ENCODE measurements at regions not wholly inside any gene's neighbourhood (a gene's known extent, or its start where the extent isn't known, plus 50 kb on each side); places are given as distances from the start of the nearest gene placed in this dataset.

DNA sequence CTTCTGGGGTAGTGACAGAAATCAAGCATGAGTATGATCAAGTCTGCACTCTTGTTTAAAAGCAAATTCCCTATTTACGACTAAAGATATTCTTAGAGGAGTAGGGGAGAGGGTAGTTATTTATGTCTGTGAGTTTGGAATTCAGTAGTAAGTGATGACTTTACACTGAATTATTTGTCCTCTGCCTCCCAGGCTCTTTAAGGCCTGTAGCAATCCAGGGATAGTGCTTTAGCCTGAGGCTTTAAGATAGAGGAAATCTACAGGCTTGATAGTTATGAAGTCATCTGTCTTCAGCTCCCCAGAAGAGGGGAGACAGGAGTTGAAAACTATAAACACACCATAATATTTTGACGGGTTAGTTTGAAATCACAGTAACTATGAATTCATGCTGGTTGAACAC lies 664.5 kb downstream of the EPM2A start:
- Histone ChIP-seq H3K36me3 (ENCODE audit: control insufficient read depth, low read length) (no peaks in the 10 kb centered on the region), H3K27me3 (ENCODE audit: control insufficient read depth, low read length) (no peaks in the 10 kb centered on the region), H3K4me3 (ENCODE audit: low read length) (no peak overlapping the region), H3K9me3 (ENCODE audit: control insufficient read depth, insufficient read depth, low read length) (no peaks in the 10 kb centered on the region), H3K4me2 (ENCODE audit: low read length) (no peak overlapping the region), H3F3A (ENCODE audit: control insufficient read depth, insufficient read depth) (no peaks in the 10 kb centered on the region), H3K9me2 (replicated peaks; ENCODE audit: control insufficient read depth, low read length) (no peaks in the 10 kb centered on the region), H3K4me1 (ENCODE audit: control insufficient read depth, low read length) (no peaks in the 10 kb centered on the region), H4K20me1 (ENCODE audit: control insufficient read depth, insufficient read depth, low read depth, low read length) (no peaks in the 10 kb centered on the region), H3K79me2 (ENCODE audit: control insufficient read depth, low read length) (no peaks in the 10 kb centered on the region), H3K27ac (ENCODE audit: low read depth, low read length) (no peak overlapping the region)
- no peak for TF ChIP-seq EZH2phosphoT487 (IDR thresholded peaks at IDR 0.05; ENCODE audit: borderline replicate concordance, low read length)
- TF ChIP-seq, protein P1, sequence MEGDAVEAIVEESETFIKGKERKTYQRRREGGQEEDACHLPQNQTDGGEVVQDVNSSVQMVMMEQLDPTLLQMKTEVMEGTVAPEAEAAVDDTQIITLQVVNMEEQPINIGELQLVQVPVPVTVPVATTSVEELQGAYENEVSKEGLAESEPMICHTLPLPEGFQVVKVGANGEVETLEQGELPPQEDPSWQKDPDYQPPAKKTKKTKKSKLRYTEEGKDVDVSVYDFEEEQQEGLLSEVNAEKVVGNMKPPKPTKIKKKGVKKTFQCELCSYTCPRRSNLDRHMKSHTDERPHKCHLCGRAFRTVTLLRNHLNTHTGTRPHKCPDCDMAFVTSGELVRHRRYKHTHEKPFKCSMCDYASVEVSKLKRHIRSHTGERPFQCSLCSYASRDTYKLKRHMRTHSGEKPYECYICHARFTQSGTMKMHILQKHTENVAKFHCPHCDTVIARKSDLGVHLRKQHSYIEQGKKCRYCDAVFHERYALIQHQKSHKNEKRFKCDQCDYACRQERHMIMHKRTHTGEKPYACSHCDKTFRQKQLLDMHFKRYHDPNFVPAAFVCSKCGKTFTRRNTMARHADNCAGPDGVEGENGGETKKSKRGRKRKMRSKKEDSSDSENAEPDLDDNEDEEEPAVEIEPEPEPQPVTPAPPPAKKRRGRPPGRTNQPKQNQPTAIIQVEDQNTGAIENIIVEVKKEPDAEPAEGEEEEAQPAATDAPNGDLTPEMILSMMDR (IDR thresholded peaks at IDR 0.05; ENCODE audit: low read depth, low read length, poor library complexity, severe bottlenecking), result no peak

DNA sequence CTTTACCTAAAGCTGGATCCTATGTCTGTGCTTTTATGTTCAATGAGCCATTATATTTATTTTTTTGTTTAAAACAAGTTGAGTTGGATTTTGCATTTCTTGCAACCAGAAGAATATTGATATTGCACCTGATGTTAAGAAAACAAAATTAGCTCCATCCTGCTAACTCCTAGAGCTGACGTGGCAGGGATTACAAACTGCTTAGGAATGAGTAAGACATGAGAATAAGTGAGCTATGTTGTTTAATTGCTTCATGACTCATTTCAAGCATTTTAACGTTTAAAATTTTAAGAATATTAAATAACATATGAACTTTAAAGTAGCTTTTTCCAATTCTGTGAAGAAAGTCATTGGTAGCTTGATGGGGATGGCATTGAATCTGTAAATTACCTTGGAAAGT lies 663.5 kb downstream of the EPM2A start:
- H3K9me3 ChIP-seq (ENCODE audit: control insufficient read depth, insufficient read depth, low read length), result no peaks in the 10 kb centered on the region
- no peaks in the 10 kb centered on the region for H4K20me1 ChIP-seq (ENCODE audit: control insufficient read depth, insufficient read depth, low read depth, low read length)
- H3K27ac ChIP-seq (ENCODE audit: low read depth, low read length), result no peak overlapping the region
- no peaks in the 10 kb centered on the region for H3K79me2 ChIP-seq (ENCODE audit: control insufficient read depth, low read length)
- H3K4me3 ChIP-seq (ENCODE audit: low read length), result no peak overlapping the region
- H3K4me1 ChIP-seq (ENCODE audit: control insufficient read depth, low read length), result no peaks in the 10 kb centered on the region
- H3F3A ChIP-seq (ENCODE audit: control insufficient read depth, insufficient read depth), result no peaks in the 10 kb centered on the region
- no peaks in the 10 kb centered on the region for H3K9me2 ChIP-seq (replicated peaks; ENCODE audit: control insufficient read depth, low read length)
- H3K4me2 ChIP-seq (ENCODE audit: low read length), result no peak overlapping the region
- no peak for TF ChIP-seq EZH2phosphoT487 (IDR thresholded peaks at IDR 0.05; ENCODE audit: borderline replicate concordance, low read length)
- TF ChIP-seq, protein P1 (IDR thresholded peaks at IDR 0.05; ENCODE audit: low read depth, low read length, poor library complexity, severe bottlenecking), result no peak
- no peaks in the 10 kb centered on the region for H3K36me3 ChIP-seq (ENCODE audit: control insufficient read depth, low read length)
- H3K27me3 ChIP-seq (ENCODE audit: control insufficient read depth, low read length), result no peaks in the 10 kb centered on the region

DNA sequence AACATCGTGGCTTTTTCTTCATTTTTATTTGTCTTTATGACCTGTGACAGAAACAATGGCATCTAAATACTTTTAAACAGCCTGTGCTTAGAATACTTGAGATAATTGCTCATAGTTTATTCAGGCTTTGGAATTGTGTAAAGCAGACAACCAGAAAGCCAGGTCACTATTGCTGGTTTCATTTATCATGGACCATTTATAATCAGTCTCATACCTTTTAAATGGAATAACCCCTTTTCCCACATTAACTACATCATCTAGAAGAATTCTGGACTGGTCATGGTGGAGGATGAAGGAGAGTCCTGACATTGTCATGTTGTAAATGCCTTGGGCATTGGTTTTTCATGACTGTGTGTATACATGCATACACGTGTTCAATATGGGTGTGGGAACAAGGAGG lies 661.5 kb downstream of the EPM2A start:
- Histone ChIP-seq H3K27me3 (ENCODE audit: control insufficient read depth, low read length) (no peaks in the 10 kb centered on the region), H3K4me3 (ENCODE audit: low read length) (no peak overlapping the region), H3K9me3 (ENCODE audit: control insufficient read depth, insufficient read depth, low read length) (no peaks in the 10 kb centered on the region), H3F3A (ENCODE audit: control insufficient read depth, insufficient read depth) (no peaks in the 10 kb centered on the region), H3K9me2 (replicated peaks; ENCODE audit: control insufficient read depth, low read length) (no peaks in the 10 kb centered on the region), H3K4me1 (ENCODE audit: control insufficient read depth, low read length) (no peaks in the 10 kb centered on the region), H3K79me2 (ENCODE audit: control insufficient read depth, low read length) (no peaks in the 10 kb centered on the region), H3K36me3 (ENCODE audit: control insufficient read depth, low read length) (no peaks in the 10 kb centered on the region), H3K4me2 (ENCODE audit: low read length) (no peak overlapping the region), H4K20me1 (ENCODE audit: control insufficient read depth, insufficient read depth, low read depth, low read length) (no peaks in the 10 kb centered on the region), H3K27ac (ENCODE audit: low read depth, low read length) (no peak overlapping the region)
- TF ChIP-seq, protein P1 (IDR thresholded peaks at IDR 0.05; ENCODE audit: low read depth, low read length, poor library complexity, severe bottlenecking), result no peak
- TF ChIP-seq EZH2phosphoT487 (IDR thresholded peaks at IDR 0.05; ENCODE audit: borderline replicate concordance, low read length), result no peak

DNA sequence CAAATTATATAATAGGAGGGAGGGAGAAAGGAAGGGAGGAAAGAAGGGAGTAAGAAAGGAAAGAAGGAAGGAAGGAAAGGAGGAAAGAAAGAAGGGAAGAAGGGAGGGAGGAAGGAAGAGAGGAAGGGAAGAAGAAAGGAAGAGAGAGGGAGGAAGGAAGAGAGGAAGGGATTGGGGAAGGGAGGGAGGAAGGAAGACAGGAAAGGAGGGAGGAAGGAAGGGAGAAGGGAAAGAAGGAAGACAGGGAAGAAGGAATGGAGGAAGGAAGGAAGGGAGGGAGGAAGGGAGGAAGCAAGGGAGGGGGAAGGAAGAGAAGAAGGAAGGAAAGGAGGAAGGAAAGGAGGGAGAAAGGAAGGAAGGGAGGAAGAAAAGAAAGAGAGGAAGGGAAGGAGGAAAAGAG lies 660.5 kb downstream of the EPM2A start:
- Histone ChIP-seq H3K4me3 (ENCODE audit: low read length) (no peak overlapping the region), H3K4me1 (ENCODE audit: control insufficient read depth, low read length) (no peaks in the 10 kb centered on the region), H3K36me3 (ENCODE audit: control insufficient read depth, low read length) (no peaks in the 10 kb centered on the region), H3K27me3 (ENCODE audit: control insufficient read depth, low read length) (no peaks in the 10 kb centered on the region), H4K20me1 (ENCODE audit: control insufficient read depth, insufficient read depth, low read depth, low read length) (no peaks in the 10 kb centered on the region), H3K79me2 (ENCODE audit: control insufficient read depth, low read length) (no peaks in the 10 kb centered on the region), H3K9me2 (replicated peaks; ENCODE audit: control insufficient read depth, low read length) (no peaks in the 10 kb centered on the region), H3K9me3 (ENCODE audit: control insufficient read depth, insufficient read depth, low read length) (no peaks in the 10 kb centered on the region), H3K4me2 (ENCODE audit: low read length) (no peak overlapping the region), H3K27ac (ENCODE audit: low read depth, low read length) (no peak overlapping the region), H3F3A (ENCODE audit: control insufficient read depth, insufficient read depth) (no peaks in the 10 kb centered on the region)
- no peak for TF ChIP-seq EZH2phosphoT487 (IDR thresholded peaks at IDR 0.05; ENCODE audit: borderline replicate concordance, low read length)
- TF ChIP-seq, protein P1 (IDR thresholded peaks at IDR 0.05; ENCODE audit: low read depth, low read length, poor library complexity, severe bottlenecking), result no peak
